Middle frontal gyrus (tissue), 1 donor: ENCODE measurements at regions not wholly inside any gene's neighbourhood (a gene's known extent, or its start where the extent isn't known, plus 50 kb on each side); places are given as distances from the start of the nearest gene placed in this dataset.

Source experiments
- DNase-seq: peaks from one replicate; pipeline ENCODE4 v3.0.0-alpha.2; 2015; ENCODE audit warnings: low spot score; ENCODE audit errors: extremely low spot score

- DNase-seq = no peak
Measured at GRCh38 chr10:45183174-45183573, 132.2 kb downstream of the OR13A1 start.

GRCh38 chr10:45197816-45198485 lies 117.5 kb downstream of the OR13A1 start:
- no peak for DNase-seq

GRCh38 chr10:45198486-45199204 lies 116.8 kb downstream of the OR13A1 start:
- no peak for DNase-seq

- DNase-seq = no peak
Measured at GRCh38 chr10:45199205-45199740, 116.1 kb downstream of the OR13A1 start.

GRCh38 chr10:45201271-45201670 lies 114.1 kb downstream of the OR13A1 start:
- no peak for DNase-seq

- DNase-seq = no peak
Measured at GRCh38 chr10:45202242-45202641, 113.2 kb downstream of the OR13A1 start.

GRCh38 chr10:45204954-45205775 lies 110.2 kb downstream of the OR13A1 start:
- DNase-seq = no peak

- no peak for DNase-seq
Measured at GRCh38 chr10:45209888-45210287, 105.5 kb downstream of the OR13A1 start.

- no peak for DNase-seq
Measured at GRCh38 chr10:45211576-45211975, 103.8 kb downstream of the OR13A1 start.

GRCh38 chr10:45219416-45219815 lies 96.0 kb downstream of the OR13A1 start:
- DNase-seq = no peak

- no peak for DNase-seq
Measured at GRCh38 chr10:45220931-45221330, 94.5 kb downstream of the OR13A1 start.

- DNase-seq = no peak
Measured at GRCh38 chr10:45224219-45224841, 91.1 kb downstream of the OR13A1 start.

GRCh38 chr10:45227042-45227441 lies 88.4 kb downstream of the OR13A1 start:
- DNase-seq = no peak

GRCh38 chr10:45227456-45227855 lies 88.0 kb downstream of the OR13A1 start:
- DNase-seq = no peak

- no peak for DNase-seq
Measured at GRCh38 chr10:45229823-45230222, 85.6 kb downstream of the OR13A1 start.

- DNase-seq = peak; percentile 62
Measured at GRCh38 chr10:45235260-45235769, 80.1 kb downstream of the OR13A1 start.

- DNase-seq = no peak
Measured at GRCh38 chr10:45235798-45236220, 79.6 kb downstream of the OR13A1 start.

- no peak for DNase-seq
Measured at GRCh38 chr10:45238896-45239295, 76.5 kb downstream of the OR13A1 start.

- no peak for DNase-seq
Measured at GRCh38 chr10:45239642-45240041, 75.8 kb downstream of the OR13A1 start.

- no peak for DNase-seq
Measured at GRCh38 chr10:45241865-45242520, 73.4 kb downstream of the OR13A1 start.

GRCh38 chr10:45243261-45243660 lies 72.1 kb downstream of the OR13A1 start:
- DNase-seq = no peak
